ENCODE measurements at regions not wholly inside any gene's neighbourhood (a gene's known extent, or its start where the extent isn't known, plus 50 kb on each side); places are given as distances from the start of the nearest gene placed in this dataset.

- no peaks in the 10 kb centered on the region for H3K36me3 ChIP-seq (ENCODE audit: control insufficient read depth, insufficient read depth, low read length)
- no peaks in the 10 kb centered on the region for H3K27me3 ChIP-seq (replicated peaks; ENCODE audit: control insufficient read depth, insufficient read depth, low read length)
- no peak overlapping the region for H3K4me3 ChIP-seq (replicated peaks; ENCODE audit: low read depth, low read length)
- no peak for DNase-seq (ENCODE audit: extremely low read depth, insufficient read length)
- TF ChIP-seq, protein P1, sequence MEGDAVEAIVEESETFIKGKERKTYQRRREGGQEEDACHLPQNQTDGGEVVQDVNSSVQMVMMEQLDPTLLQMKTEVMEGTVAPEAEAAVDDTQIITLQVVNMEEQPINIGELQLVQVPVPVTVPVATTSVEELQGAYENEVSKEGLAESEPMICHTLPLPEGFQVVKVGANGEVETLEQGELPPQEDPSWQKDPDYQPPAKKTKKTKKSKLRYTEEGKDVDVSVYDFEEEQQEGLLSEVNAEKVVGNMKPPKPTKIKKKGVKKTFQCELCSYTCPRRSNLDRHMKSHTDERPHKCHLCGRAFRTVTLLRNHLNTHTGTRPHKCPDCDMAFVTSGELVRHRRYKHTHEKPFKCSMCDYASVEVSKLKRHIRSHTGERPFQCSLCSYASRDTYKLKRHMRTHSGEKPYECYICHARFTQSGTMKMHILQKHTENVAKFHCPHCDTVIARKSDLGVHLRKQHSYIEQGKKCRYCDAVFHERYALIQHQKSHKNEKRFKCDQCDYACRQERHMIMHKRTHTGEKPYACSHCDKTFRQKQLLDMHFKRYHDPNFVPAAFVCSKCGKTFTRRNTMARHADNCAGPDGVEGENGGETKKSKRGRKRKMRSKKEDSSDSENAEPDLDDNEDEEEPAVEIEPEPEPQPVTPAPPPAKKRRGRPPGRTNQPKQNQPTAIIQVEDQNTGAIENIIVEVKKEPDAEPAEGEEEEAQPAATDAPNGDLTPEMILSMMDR (IDR thresholded peaks at IDR 0.05; ENCODE audit: insufficient read depth, low read length, poor library complexity, severe bottlenecking), result no peak
These were observed 437.0 kb downstream of the BTBD3 start for GRCh38 chr20:12354725-12355124.

GRCh38 chr20:12355185-12355584 lies 437.5 kb downstream of the BTBD3 start:
- no peak for DNase-seq (ENCODE audit: extremely low read depth, insufficient read length)
- TF ChIP-seq, protein P1 (IDR thresholded peaks at IDR 0.05; ENCODE audit: insufficient read depth, low read length, poor library complexity, severe bottlenecking), result no peak
- H3K36me3 ChIP-seq (ENCODE audit: control insufficient read depth, insufficient read depth, low read length), result no peaks in the 10 kb centered on the region
- no peak overlapping the region for H3K4me3 ChIP-seq (replicated peaks; ENCODE audit: low read depth, low read length)
- no peaks in the 10 kb centered on the region for H3K27me3 ChIP-seq (replicated peaks; ENCODE audit: control insufficient read depth, insufficient read depth, low read length)

GRCh38 chr20:12358006-12358654 lies 440.4 kb downstream of the BTBD3 start:
- Histone ChIP-seq H3K4me3 (replicated peaks; ENCODE audit: low read depth, low read length) (no peak overlapping the region), H3K27me3 (replicated peaks; ENCODE audit: control insufficient read depth, insufficient read depth, low read length) (no peaks in the 10 kb centered on the region), H3K36me3 (ENCODE audit: control insufficient read depth, insufficient read depth, low read length) (no peaks in the 10 kb centered on the region)
- DNase-seq (ENCODE audit: extremely low read depth, insufficient read length), result no peak
- TF ChIP-seq, protein P1 (IDR thresholded peaks at IDR 0.05; ENCODE audit: insufficient read depth, low read length, poor library complexity, severe bottlenecking), result no peak

GRCh38 chr20:12358655-12359009 lies 440.9 kb downstream of the BTBD3 start:
- Histone ChIP-seq H3K27me3 (replicated peaks; ENCODE audit: control insufficient read depth, insufficient read depth, low read length) (no peaks in the 10 kb centered on the region), H3K36me3 (ENCODE audit: control insufficient read depth, insufficient read depth, low read length) (no peaks in the 10 kb centered on the region), H3K4me3 (replicated peaks; ENCODE audit: low read depth, low read length) (no peak overlapping the region)
- TF ChIP-seq, protein P1 (IDR thresholded peaks at IDR 0.05; ENCODE audit: insufficient read depth, low read length, poor library complexity, severe bottlenecking), result no peak
- DNase-seq (ENCODE audit: extremely low read depth, insufficient read length), result no peak

GRCh38 chr20:12371990-12372389 lies 454.3 kb downstream of the BTBD3 start:
- H3K27me3 ChIP-seq (replicated peaks; ENCODE audit: control insufficient read depth, insufficient read depth, low read length), result no peaks in the 10 kb centered on the region

More at GRCh38 chr20:12371990-12372389, 454.3 kb downstream of the BTBD3 start:
- H3K36me3 ChIP-seq (ENCODE audit: control insufficient read depth, insufficient read depth, low read length), result no peaks in the 10 kb centered on the region
- no peak for DNase-seq (ENCODE audit: extremely low read depth, insufficient read length)
- TF ChIP-seq, protein P1 (IDR thresholded peaks at IDR 0.05; ENCODE audit: insufficient read depth, low read length, poor library complexity, severe bottlenecking), result no peak
- no peak overlapping the region for H3K4me3 ChIP-seq (replicated peaks; ENCODE audit: low read depth, low read length)

Measured in GM06990 (cell line).